Parathyroid adenoma (tissue), 2 donors: ENCODE measurements at regions not wholly inside any gene's neighbourhood (a gene's known extent, or its start where the extent isn't known, plus 50 kb on each side); places are given as distances from the start of the nearest gene placed in this dataset.

Experiments used
- H2AFZ ChIP-seq: fragments of 300-600 bp; sonication (generic); one replicate; pipeline ENCODE4 v1.7.0; 2017; ENCODE audit warnings: antibody characterized with exemption, mild to moderate bottlenecking
- H3K27ac ChIP-seq: fragments of 300-600 bp; sonication (generic); one replicate; pipeline ENCODE4 v1.7.0; 2017
- H3K27me3 ChIP-seq: fragments of 300-600 bp; sonication (generic); one replicate; pipeline ENCODE4 v1.7.0; 2017; ENCODE audit warnings: low read length; ENCODE audit not compliant: control insufficient read depth, insufficient read depth
- H3K36me3 ChIP-seq: fragments of 300-600 bp; sonication (generic); one replicate; pipeline ENCODE4 v1.7.0; 2017; ENCODE audit warnings: low read length; ENCODE audit not compliant: control insufficient read depth, insufficient read depth
- H3K4me1 ChIP-seq: fragments of 300-600 bp; sonication (generic); one replicate; pipeline ENCODE4 v1.7.0; 2017; ENCODE audit warnings: control low read depth
- H3K4me2 ChIP-seq: fragments of 300-600 bp; sonication (generic); one replicate; pipeline ENCODE4 v1.7.0; 2017; ENCODE audit warnings: low read length
- H3K4me3 ChIP-seq: fragments of 300-600 bp; sonication (generic); one replicate; pipeline ENCODE4 v1.7.0; 2017; ENCODE audit warnings: low read depth, low read length
- H3K79me2 ChIP-seq: fragments of 300-600 bp; sonication (generic); one replicate; pipeline ENCODE4 v1.7.0; 2017; ENCODE audit warnings: control low read depth
- H3K9ac ChIP-seq: fragments of 300-600 bp; sonication (generic); one replicate; pipeline ENCODE4 v1.7.0; 2017; ENCODE audit warnings: mild to moderate bottlenecking
- H3K9me3 ChIP-seq: fragments of 300-600 bp; sonication (generic); one replicate; pipeline ENCODE4 v1.7.0; 2017; ENCODE audit warnings: low read length; ENCODE audit not compliant: control insufficient read depth
- CTCF ChIP-seq: fragments of 300-600 bp; sonication (generic); IDR thresholded peaks from one replicate; pipeline ENCODE4 v1.7.0; 2017; ENCODE audit warnings: antibody characterized with exemption, mild to moderate bottlenecking
- donor health status: primary hyperparathyroidism.

GRCh38 chr5:68433526-68433922, 218.0 kb downstream of the PIK3R1 start:
- Histone ChIP-seq H3K27ac (peak overlapping the region; percentile 82), H3K36me3 (no peaks in the 10 kb centered on the region), H3K4me3 (no peak overlapping the region), H3K4me2 (no peak overlapping the region), H3K4me1 (peaks cover 42% of the 10 kb centered on the region), H2AFZ (peak overlapping the region; percentile 85), H3K27me3 (no peaks in the 10 kb centered on the region), H3K9ac (no peak overlapping the region), H3K9me3 (no peaks in the 10 kb centered on the region), H3K79me2 (no peaks in the 10 kb centered on the region)
- TF ChIP-seq CTCF = no peak

GRCh38 chr5:68433923-68434879, 218.6 kb downstream of the PIK3R1 start:
- Histone ChIP-seq H3K36me3 (no peaks in the 10 kb centered on the region), H3K4me3 (no peak overlapping the region), H2AFZ (peak overlapping the region; percentile 85), H3K27ac (peak overlapping the region; percentile 82), H3K4me2 (no peak overlapping the region), H3K9ac (no peak overlapping the region), H3K9me3 (no peaks in the 10 kb centered on the region), H3K79me2 (no peaks in the 10 kb centered on the region), H3K4me1 (peaks cover 49% of the 10 kb centered on the region), H3K27me3 (no peaks in the 10 kb centered on the region)
- TF ChIP-seq CTCF = no peak

GRCh38 chr5:68435611-68436010, 220.1 kb downstream of the PIK3R1 start:
- H3K4me3 ChIP-seq = no peak overlapping the region
- H3K4me1 ChIP-seq = peaks cover 49% of the 10 kb centered on the region
- H2AFZ ChIP-seq = peak overlapping the region; percentile 48
- TF ChIP-seq CTCF = no peak
- H3K27me3 ChIP-seq = no peaks in the 10 kb centered on the region
- H3K36me3 ChIP-seq = no peaks in the 10 kb centered on the region
- peak overlapping the region; percentile 82 for H3K27ac ChIP-seq
- no peak overlapping the region for H3K4me2 ChIP-seq
- H3K9me3 ChIP-seq = no peaks in the 10 kb centered on the region
- H3K9ac ChIP-seq = no peak overlapping the region
- H3K79me2 ChIP-seq = no peaks in the 10 kb centered on the region

GRCh38 chr5:68436686-68437520, 221.3 kb downstream of the PIK3R1 start:
- H3K9ac ChIP-seq = no peak overlapping the region
- peak overlapping the region; percentile 36 for H2AFZ ChIP-seq
- H3K4me1 ChIP-seq = peaks cover 47% of the 10 kb centered on the region

More at GRCh38 chr5:68436686-68437520, 221.3 kb downstream of the PIK3R1 start:
- no peak overlapping the region for H3K4me3 ChIP-seq
- no peaks in the 10 kb centered on the region for H3K79me2 ChIP-seq
- no peaks in the 10 kb centered on the region for H3K36me3 ChIP-seq
- H3K27me3 ChIP-seq = no peaks in the 10 kb centered on the region
- no peak for TF ChIP-seq CTCF
- H3K9me3 ChIP-seq = no peaks in the 10 kb centered on the region
- peak overlapping the region; percentile 5 for H3K27ac ChIP-seq
- H3K4me2 ChIP-seq = no peak overlapping the region
